ENCODE measurements at regions not wholly inside any gene's neighbourhood (a gene's known extent, or its start where the extent isn't known, plus 50 kb on each side); places are given as distances from the start of the nearest gene placed in this dataset.

DNA sequence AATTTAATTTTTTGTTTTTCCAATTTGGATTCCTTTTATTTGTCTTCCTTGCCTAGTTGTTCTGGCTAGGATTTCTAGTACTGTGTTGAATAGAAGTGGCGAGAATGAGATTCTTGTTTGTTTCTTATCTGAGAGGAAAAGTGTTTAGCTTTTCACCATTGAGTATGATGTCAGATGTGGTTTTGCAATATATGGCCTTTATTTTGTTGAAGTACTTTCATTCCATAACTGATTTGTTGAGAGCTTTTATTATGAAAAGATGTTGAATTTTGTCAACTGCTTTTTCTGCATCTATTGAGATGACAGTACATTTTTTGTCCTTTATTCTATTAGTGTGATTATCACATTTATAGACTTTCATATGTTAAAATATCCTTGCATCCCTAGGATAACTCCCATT lies 462.0 kb downstream of the CCDC91 start:
- TF ChIP-seq, protein P1, sequence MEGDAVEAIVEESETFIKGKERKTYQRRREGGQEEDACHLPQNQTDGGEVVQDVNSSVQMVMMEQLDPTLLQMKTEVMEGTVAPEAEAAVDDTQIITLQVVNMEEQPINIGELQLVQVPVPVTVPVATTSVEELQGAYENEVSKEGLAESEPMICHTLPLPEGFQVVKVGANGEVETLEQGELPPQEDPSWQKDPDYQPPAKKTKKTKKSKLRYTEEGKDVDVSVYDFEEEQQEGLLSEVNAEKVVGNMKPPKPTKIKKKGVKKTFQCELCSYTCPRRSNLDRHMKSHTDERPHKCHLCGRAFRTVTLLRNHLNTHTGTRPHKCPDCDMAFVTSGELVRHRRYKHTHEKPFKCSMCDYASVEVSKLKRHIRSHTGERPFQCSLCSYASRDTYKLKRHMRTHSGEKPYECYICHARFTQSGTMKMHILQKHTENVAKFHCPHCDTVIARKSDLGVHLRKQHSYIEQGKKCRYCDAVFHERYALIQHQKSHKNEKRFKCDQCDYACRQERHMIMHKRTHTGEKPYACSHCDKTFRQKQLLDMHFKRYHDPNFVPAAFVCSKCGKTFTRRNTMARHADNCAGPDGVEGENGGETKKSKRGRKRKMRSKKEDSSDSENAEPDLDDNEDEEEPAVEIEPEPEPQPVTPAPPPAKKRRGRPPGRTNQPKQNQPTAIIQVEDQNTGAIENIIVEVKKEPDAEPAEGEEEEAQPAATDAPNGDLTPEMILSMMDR (IDR thresholded peaks at IDR 0.05; ENCODE audit: extremely low read depth, insufficient read depth, missing control alignments) = no peak
- in situ Hi-C loops (cut with MboI; ENCODE audit: low pct_unique_long_range_greater_than_20kb, low sequenced_read_pairs, unreplicated experiment) = no loop called here
- DNase-seq (ENCODE audit: low spot score) = no peak

DNA sequence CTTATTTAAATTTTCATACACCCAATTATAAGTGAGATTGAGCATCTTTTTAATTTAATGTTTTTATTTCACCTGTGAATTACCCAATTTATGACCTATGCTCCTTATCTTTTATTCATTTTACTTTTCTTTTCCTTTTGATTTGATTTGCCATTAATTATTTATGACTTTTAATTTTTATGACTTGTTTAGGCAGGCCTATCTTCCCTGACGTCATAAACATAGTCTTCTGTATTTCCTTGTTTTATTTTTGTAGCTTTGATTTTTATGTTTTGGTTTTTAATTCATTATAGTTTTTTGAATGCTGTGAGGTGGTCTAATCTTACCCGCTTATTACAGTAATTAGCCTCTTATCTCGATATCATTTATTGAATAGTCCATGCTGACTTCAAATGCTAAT lies 467.1 kb upstream of the FAR2 start:
- no peak for DNase-seq (ENCODE audit: low spot score)
- in situ Hi-C loops (cut with MboI; ENCODE audit: low pct_unique_long_range_greater_than_20kb, low sequenced_read_pairs, unreplicated experiment) = no loop called here
- TF ChIP-seq, protein P1 (IDR thresholded peaks at IDR 0.05; ENCODE audit: extremely low read depth, insufficient read depth, missing control alignments) = no peak

DNA sequence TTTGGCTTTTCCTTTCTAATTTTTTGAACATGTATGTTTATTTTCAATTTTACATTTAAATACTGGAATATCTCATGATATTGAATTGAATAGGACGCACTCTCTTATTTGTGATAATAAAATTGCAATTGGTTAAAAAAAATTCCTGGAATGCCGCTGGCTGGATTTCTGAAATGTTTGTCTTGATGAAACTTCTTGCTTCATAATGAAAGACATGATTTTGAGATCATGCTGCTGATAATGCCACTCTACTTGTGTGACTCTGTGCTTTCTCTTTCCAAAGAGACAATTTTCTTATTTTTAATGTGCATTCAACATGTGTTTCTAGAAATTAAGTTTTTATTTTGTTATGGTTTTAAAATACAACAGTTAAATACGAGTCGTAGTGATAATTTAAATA lies 465.7 kb upstream of the FAR2 start:
- TF ChIP-seq, protein P1 (IDR thresholded peaks at IDR 0.05; ENCODE audit: extremely low read depth, insufficient read depth, missing control alignments) = no peak
- no peak for DNase-seq (ENCODE audit: low spot score)
- in situ Hi-C loops (cut with MboI; ENCODE audit: low pct_unique_long_range_greater_than_20kb, low sequenced_read_pairs, unreplicated experiment) = no loop called here

DNA sequence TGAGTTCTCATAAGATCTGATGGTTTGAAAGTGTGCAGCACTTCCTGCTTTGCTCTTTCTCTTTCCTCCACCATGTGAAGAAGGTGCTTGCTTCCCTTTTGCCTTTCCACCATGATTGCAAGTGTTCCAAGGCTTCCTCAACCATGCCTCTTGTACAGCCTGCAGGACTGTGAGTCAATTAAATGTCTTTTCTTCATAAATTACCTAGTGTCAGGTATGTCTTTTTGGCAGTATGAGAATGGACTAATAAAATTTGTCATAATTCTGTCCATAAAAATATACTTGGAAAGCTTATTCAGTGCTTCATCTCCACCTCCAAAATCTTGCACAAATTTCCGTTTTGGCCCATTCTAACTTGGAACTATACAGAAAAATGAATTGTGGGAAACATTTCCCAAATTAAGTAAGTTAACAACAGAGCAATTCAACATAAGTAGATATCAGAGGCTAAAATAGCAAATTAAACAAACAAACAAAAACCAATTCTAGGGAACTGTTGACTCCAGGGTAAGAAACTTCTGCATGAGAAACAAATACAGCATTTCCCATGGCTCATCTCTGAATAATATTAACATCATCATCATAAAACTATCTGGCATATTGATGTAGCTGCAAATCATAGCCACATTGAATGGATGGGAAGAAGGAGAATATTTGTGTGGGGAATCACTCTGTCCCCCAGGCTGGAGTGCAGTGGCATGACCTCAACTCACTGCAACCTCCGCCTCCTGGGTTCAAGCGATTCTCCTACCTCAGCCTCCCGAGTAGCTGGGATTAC lies 459.5 kb upstream of the FAR2 start:
- no peak for DNase-seq (ENCODE audit: low spot score)
- TF ChIP-seq, protein P1 (IDR thresholded peaks at IDR 0.05; ENCODE audit: extremely low read depth, insufficient read depth, missing control alignments) = no peak
- in situ Hi-C loops (cut with MboI; ENCODE audit: low pct_unique_long_range_greater_than_20kb, low sequenced_read_pairs, unreplicated experiment) = no loop called here

DNA sequence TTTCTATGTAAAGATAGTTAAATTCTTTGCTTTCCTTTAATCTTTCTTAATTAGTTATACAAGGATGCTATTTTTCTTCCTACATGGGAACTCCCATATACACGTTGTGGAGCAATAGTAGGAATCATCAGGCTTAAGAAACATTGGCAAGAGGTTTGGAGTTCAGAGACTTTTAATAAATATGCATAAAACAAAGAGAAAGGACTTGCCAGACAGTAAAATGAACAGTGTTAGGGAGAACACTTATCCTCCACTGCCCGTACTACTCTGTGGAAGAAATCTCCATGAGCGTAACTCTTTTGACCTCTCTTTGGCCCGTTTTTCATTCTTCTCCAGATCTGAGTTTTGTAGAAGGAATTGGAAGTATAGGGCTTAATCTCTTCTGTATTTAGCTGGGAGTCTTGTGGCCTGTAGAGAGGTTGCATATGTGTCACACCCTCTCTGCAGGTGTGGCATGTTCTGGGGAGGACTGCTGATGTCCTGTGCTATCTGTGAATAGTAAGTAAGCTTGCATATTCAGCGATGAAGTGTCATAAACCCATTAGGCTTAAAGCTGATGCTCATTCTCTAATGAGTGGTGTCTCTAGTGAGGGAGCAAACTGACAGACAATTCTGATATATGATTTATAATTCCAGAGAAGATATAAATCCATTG lies 455.4 kb upstream of the FAR2 start:
- in situ Hi-C loops (cut with MboI; ENCODE audit: low pct_unique_long_range_greater_than_20kb, low sequenced_read_pairs, unreplicated experiment) = no loop called here
- no peak for DNase-seq (ENCODE audit: low spot score)
- TF ChIP-seq, protein P1 (IDR thresholded peaks at IDR 0.05; ENCODE audit: extremely low read depth, insufficient read depth, missing control alignments) = no peak

DNA sequence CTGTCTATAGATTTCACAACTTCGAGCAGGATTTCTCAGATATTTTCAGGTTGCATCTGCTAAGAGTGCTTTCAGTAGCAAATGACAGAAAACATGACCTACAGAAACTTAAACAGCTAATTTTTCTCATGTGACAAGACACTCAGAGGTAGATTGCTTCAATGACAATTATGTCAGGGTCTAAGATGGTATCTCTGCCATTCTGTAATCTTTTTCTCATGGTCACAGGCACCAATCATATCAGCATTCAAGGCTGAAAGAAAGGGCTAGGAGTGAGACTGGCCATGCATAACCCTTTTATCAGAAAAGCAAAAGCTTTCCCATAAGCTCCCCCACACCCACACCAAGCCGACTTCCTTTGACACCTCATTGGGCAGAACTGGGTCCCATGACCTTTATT lies 450.5 kb upstream of the FAR2 start:
- in situ Hi-C loops (cut with MboI; ENCODE audit: low pct_unique_long_range_greater_than_20kb, low sequenced_read_pairs, unreplicated experiment) = no loop called here
- DNase-seq (ENCODE audit: low spot score) = no peak
- TF ChIP-seq, protein P1 (IDR thresholded peaks at IDR 0.05; ENCODE audit: extremely low read depth, insufficient read depth, missing control alignments) = no peak

Data from GM13977 (cell line).